ENCODE measurements at regions not wholly inside any gene's neighbourhood (a gene's known extent, or its start where the extent isn't known, plus 50 kb on each side); places are given as distances from the start of the nearest gene placed in this dataset.

DNA sequence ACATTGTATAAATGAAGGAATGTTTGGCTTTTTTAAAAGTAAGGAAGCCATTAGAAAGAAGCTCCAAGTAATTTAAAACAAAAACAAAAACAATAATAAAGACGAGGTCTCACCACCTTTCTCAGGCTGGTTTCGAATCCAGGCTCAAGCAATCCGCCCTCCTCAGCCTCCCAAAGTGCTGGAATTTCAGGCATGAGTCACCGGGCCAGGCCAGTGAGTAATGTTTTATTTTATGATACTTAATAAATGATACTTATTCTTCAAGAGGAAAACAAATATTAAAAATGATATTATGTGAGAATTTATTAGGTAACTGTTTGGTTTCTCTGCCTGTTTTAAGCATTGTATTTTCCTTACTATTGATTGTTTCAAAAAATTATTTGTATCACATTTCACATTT lies 201.4 kb upstream of the BRINP3 start:
- TF ChIP-seq, protein P1, sequence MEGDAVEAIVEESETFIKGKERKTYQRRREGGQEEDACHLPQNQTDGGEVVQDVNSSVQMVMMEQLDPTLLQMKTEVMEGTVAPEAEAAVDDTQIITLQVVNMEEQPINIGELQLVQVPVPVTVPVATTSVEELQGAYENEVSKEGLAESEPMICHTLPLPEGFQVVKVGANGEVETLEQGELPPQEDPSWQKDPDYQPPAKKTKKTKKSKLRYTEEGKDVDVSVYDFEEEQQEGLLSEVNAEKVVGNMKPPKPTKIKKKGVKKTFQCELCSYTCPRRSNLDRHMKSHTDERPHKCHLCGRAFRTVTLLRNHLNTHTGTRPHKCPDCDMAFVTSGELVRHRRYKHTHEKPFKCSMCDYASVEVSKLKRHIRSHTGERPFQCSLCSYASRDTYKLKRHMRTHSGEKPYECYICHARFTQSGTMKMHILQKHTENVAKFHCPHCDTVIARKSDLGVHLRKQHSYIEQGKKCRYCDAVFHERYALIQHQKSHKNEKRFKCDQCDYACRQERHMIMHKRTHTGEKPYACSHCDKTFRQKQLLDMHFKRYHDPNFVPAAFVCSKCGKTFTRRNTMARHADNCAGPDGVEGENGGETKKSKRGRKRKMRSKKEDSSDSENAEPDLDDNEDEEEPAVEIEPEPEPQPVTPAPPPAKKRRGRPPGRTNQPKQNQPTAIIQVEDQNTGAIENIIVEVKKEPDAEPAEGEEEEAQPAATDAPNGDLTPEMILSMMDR (IDR thresholded peaks at IDR 0.05): no peak
- TF ChIP-seq, protein P2, sequence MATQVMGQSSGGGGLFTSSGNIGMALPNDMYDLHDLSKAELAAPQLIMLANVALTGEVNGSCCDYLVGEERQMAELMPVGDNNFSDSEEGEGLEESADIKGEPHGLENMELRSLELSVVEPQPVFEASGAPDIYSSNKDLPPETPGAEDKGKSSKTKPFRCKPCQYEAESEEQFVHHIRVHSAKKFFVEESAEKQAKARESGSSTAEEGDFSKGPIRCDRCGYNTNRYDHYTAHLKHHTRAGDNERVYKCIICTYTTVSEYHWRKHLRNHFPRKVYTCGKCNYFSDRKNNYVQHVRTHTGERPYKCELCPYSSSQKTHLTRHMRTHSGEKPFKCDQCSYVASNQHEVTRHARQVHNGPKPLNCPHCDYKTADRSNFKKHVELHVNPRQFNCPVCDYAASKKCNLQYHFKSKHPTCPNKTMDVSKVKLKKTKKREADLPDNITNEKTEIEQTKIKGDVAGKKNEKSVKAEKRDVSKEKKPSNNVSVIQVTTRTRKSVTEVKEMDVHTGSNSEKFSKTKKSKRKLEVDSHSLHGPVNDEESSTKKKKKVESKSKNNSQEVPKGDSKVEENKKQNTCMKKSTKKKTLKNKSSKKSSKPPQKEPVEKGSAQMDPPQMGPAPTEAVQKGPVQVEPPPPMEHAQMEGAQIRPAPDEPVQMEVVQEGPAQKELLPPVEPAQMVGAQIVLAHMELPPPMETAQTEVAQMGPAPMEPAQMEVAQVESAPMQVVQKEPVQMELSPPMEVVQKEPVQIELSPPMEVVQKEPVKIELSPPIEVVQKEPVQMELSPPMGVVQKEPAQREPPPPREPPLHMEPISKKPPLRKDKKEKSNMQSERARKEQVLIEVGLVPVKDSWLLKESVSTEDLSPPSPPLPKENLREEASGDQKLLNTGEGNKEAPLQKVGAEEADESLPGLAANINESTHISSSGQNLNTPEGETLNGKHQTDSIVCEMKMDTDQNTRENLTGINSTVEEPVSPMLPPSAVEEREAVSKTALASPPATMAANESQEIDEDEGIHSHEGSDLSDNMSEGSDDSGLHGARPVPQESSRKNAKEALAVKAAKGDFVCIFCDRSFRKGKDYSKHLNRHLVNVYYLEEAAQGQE (IDR thresholded peaks at IDR 0.05; ENCODE audit: insufficient read depth in 1 of 2, low read depth in 2 of 2, low read length in 1 of 2): no peak
- TF ChIP-seq TCF7L2 (IDR thresholded peaks at IDR 0.05; ENCODE audit: low read depth, low read length): no peak
